HEK293 (cell line): ENCODE measurements at regions not wholly inside any gene's neighbourhood (a gene's known extent, or its start where the extent isn't known, plus 50 kb on each side); places are given as distances from the start of the nearest gene placed in this dataset.

Experiments used
- AEBP2 ChIP-seq: fragments of 450-650 bp; formaldehyde crosslinking; IDR thresholded peaks from 2 replicates; pipeline ENCODE4 v1.5.1; 2016; ENCODE audit warnings: missing biosample characterization, missing genetic modification characterization, borderline replicate concordance
- GLIS2 ChIP-seq: fragments of 450-650 bp; formaldehyde crosslinking; IDR thresholded peaks from 2 replicates; pipeline ENCODE4 v1.5.1; 2016; ENCODE audit warnings: missing biosample characterization, missing genetic modification characterization
- KLF8 ChIP-seq: fragments of 450-650 bp; formaldehyde crosslinking; IDR thresholded peaks from 2 replicates; pipeline ENCODE4 v1.5.1; 2016; ENCODE audit warnings: missing biosample characterization, missing genetic modification characterization
- OSR2 ChIP-seq: fragments of 450-650 bp; formaldehyde crosslinking; IDR thresholded peaks from 2 replicates; pipeline ENCODE4 v1.5.1; 2016; ENCODE audit warnings: missing biosample characterization, missing genetic modification characterization
- PRDM10 ChIP-seq: fragments of 450-650 bp; formaldehyde crosslinking; IDR thresholded peaks from 2 replicates; pipeline ENCODE4 v1.5.1; 2016; ENCODE audit warnings: missing biosample characterization, missing genetic modification characterization
- RBAK ChIP-seq: fragments of 450-650 bp; formaldehyde crosslinking; IDR thresholded peaks from 2 replicates; pipeline ENCODE4 v1.5.1; 2016; ENCODE audit warnings: missing biosample characterization, missing genetic modification characterization
- SALL2 ChIP-seq: fragments of 450-650 bp; formaldehyde crosslinking; IDR thresholded peaks from 2 replicates; pipeline ENCODE4 v1.5.0; 2017; ENCODE audit warnings: missing biosample characterization, mild to moderate bottlenecking, missing genetic modification characterization, borderline replicate concordance
- SP3 ChIP-seq: fragments of 450-650 bp; formaldehyde crosslinking; IDR thresholded peaks from 2 replicates; pipeline ENCODE4 v1.5.1; 2016; ENCODE audit warnings: missing biosample characterization, missing genetic modification characterization
- ZBTB1 ChIP-seq: fragments of 450-650 bp; formaldehyde crosslinking; IDR thresholded peaks from 2 replicates; pipeline ENCODE4 v1.5.1; 2016; ENCODE audit warnings: missing biosample characterization, missing genetic modification characterization
- ZFP41 ChIP-seq: fragments of 450-650 bp; formaldehyde crosslinking; IDR thresholded peaks from 2 replicates; pipeline ENCODE4 v1.5.1; 2016; ENCODE audit warnings: missing biosample characterization, missing genetic modification characterization, borderline replicate concordance
- ZNF155 ChIP-seq: fragments of 450-650 bp; formaldehyde crosslinking; IDR thresholded peaks from 2 replicates; pipeline ENCODE4 v1.5.1; 2016; ENCODE audit warnings: missing biosample characterization, missing genetic modification characterization
- ZNF211 ChIP-seq: fragments of 450-650 bp; formaldehyde crosslinking; IDR thresholded peaks from 2 replicates; pipeline ENCODE4 v1.5.1; 2016; ENCODE audit warnings: low read depth, missing biosample characterization, missing genetic modification characterization
- ZNF214 ChIP-seq: fragments of 450-650 bp; formaldehyde crosslinking; IDR thresholded peaks from 2 replicates; pipeline ENCODE4 v1.5.1; 2017; ENCODE audit warnings: missing biosample characterization, mild to moderate bottlenecking, missing genetic modification characterization, borderline replicate concordance
- ZNF23 ChIP-seq: fragments of 450-650 bp; formaldehyde crosslinking; IDR thresholded peaks from 2 replicates; pipeline ENCODE4 v1.5.1; 2016; ENCODE audit warnings: missing biosample characterization, missing genetic modification characterization, borderline replicate concordance
- ZNF280C ChIP-seq: fragments of 450-650 bp; formaldehyde crosslinking; IDR thresholded peaks from 2 replicates; pipeline ENCODE4 v1.5.1; 2016; ENCODE audit warnings: missing biosample characterization, missing genetic modification characterization
- ZNF335 ChIP-seq: fragments of 450-650 bp; formaldehyde crosslinking; conservative IDR thresholded peaks from 2 replicates; pipeline ENCODE4 v1.5.1; 2016; ENCODE audit warnings: missing biosample characterization, missing genetic modification characterization
- ZNF433 ChIP-seq: fragments of 450-650 bp; formaldehyde crosslinking; IDR thresholded peaks from 2 replicates; pipeline ENCODE4 v1.5.1; 2016; ENCODE audit warnings: missing biosample characterization, missing genetic modification characterization, low read depth
- ZNF518A ChIP-seq: fragments of 450-650 bp; formaldehyde crosslinking; conservative IDR thresholded peaks from 2 replicates; pipeline ENCODE4 v1.5.1; 2016; ENCODE audit warnings: low read depth, missing biosample characterization, missing genetic modification characterization
- ZNF660 ChIP-seq: fragments of 450-650 bp; IDR thresholded peaks from 2 replicates; pipeline ENCODE4 v1.5.1; 2018; ENCODE audit warnings: missing biosample characterization, mild to moderate bottlenecking, missing genetic modification characterization
- ZNF704 ChIP-seq: fragments of 450-650 bp; formaldehyde crosslinking; IDR thresholded peaks from 2 replicates; pipeline ENCODE4 v1.5.1; 2016; ENCODE audit warnings: missing biosample characterization, missing genetic modification characterization
- ZNF76 ChIP-seq: fragments of 450-650 bp; formaldehyde crosslinking; IDR thresholded peaks from 2 replicates; pipeline ENCODE4; 2016; ENCODE audit warnings: low read depth, missing biosample characterization, missing genetic modification characterization, borderline replicate concordance
- ZNF777 ChIP-seq: fragments of 450-650 bp; formaldehyde crosslinking; IDR thresholded peaks from 2 replicates; pipeline ENCODE4 v1.5.1; 2017; ENCODE audit warnings: missing biosample characterization, missing genetic modification characterization, borderline replicate concordance

- no peak for TF ChIP-seq ZNF214 (tag by site-specific recombination)
- TF ChIP-seq ZNF777 (tag by site-specific recombination) = no peak
- TF ChIP-seq SALL2 = no peak
- TF ChIP-seq ZBTB1 = no peak
- no peak for TF ChIP-seq ZNF704 (tag by site-specific recombination)
- TF ChIP-seq ZNF335 = peak; percentile 47
- no peak for TF ChIP-seq ZNF76 (tag by site-specific recombination)
- TF ChIP-seq ZNF660 (tag by site-specific recombination) = no peak
- TF ChIP-seq ZNF433 (tag by site-specific recombination) = no peak
- no peak for TF ChIP-seq ZNF23 (tag by site-specific recombination)
- no peak for TF ChIP-seq ZNF155 (tag by site-specific recombination)
- TF ChIP-seq ZNF280C (tag by site-specific recombination) = no peak
- no peak for TF ChIP-seq KLF8 (tag by site-specific recombination)
- TF ChIP-seq ZFP41 (tag by site-specific recombination) = no peak
- no peak for TF ChIP-seq OSR2 (tag by site-specific recombination)
- TF ChIP-seq RBAK = no peak
- TF ChIP-seq GLIS2 (tag by site-specific recombination) = peak; percentile 71
- no peak for TF ChIP-seq AEBP2 (tag by site-specific recombination)
- no peak for TF ChIP-seq SP3 (tag by site-specific recombination)
- TF ChIP-seq ZNF518A = no peak
- TF ChIP-seq PRDM10 (tag by site-specific recombination) = 0 out of 2 replicates have a peak, but pooled peaks have one; percentile 15
- TF ChIP-seq ZNF211 (tag by site-specific recombination) = no peak
Measured at GRCh38 chr10:22475651-22476600, 130.6 kb downstream of the SPAG6 start (continued).
